HG02973 (cell line): ENCODE measurements at regions not wholly inside any gene's neighbourhood (a gene's known extent, or its start where the extent isn't known, plus 50 kb on each side); places are given as distances from the start of the nearest gene placed in this dataset.

Source experiments
- ATAC-seq: cut with Tn5 transposase; IDR thresholded peaks from one replicate; pipeline ENCODE4 v1.9.1; 2021; ENCODE audit warnings: moderate library complexity; ENCODE audit not compliant: unreplicated experiment

GRCh38 chr6:43838276-43839036, 68.4 kb downstream of the VEGFA start:
- no peak for ATAC-seq

- ATAC-seq: no peak
Observed at GRCh38 chr6:43837507-43837906, 67.5 kb downstream of the VEGFA start.

- no peak for ATAC-seq
Observed at GRCh38 chr6:43836507-43837240, 66.7 kb downstream of the VEGFA start.
